SK-N-SH treated with all-trans-retinoic acid at 6 μM for 48 hours (cell line): ENCODE measurements at regions not wholly inside any gene's neighbourhood (a gene's known extent, or its start where the extent isn't known, plus 50 kb on each side); places are given as distances from the start of the nearest gene placed in this dataset.

Experiments used
- ATAC-seq: fragments of 200-7000 bp; cut with Tn5 transposase; 3 replicates; pipeline ENCODE4 v1.9.1; 2020; ENCODE audit warnings: mild to moderate bottlenecking, moderate library complexity
- ARNTL ChIP-seq: fragments of 450-650 bp; formaldehyde crosslinking; IDR thresholded peaks from 2 replicates; pipeline ENCODE4 v1.5.0; 2020; ENCODE audit warnings: low read depth, mild to moderate bottlenecking, moderate library complexity, borderline replicate concordance
- BACH2 ChIP-seq: fragments of 250-450 bp; sonication (Bioruptor Pico); IDR thresholded peaks from 2 replicates; pipeline ENCODE4 v1.9.0; 2021; ENCODE audit warnings: mild to moderate bottlenecking, borderline replicate concordance
- CSDC2 ChIP-seq: fragments of 250-450 bp; sonication (Bioruptor Pico); IDR thresholded peaks from 2 replicates; pipeline ENCODE4 v1.5.0; 2020; ENCODE audit warnings: mild to moderate bottlenecking, moderate library complexity
- ESRRG ChIP-seq: fragments of 250-450 bp; sonication (Bioruptor Pico); IDR thresholded peaks from 2 replicates; pipeline ENCODE4 v1.6.1; 2021; ENCODE audit warnings: mild to moderate bottlenecking
- GLIS3 ChIP-seq: fragments of 250-450 bp; sonication (Bioruptor Pico); IDR thresholded peaks from 2 replicates; pipeline ENCODE4 v1.5.0; 2020; ENCODE audit warnings: mild to moderate bottlenecking, moderate library complexity
- ISL1 ChIP-seq: fragments of 250-450 bp; sonication (Bioruptor Pico); IDR thresholded peaks from 2 replicates; pipeline ENCODE4 v2.1.2; 2022; ENCODE audit warnings: mild to moderate bottlenecking, moderate library complexity
- OSR1 ChIP-seq: fragments of 250-450 bp; sonication (Bioruptor Pico); IDR thresholded peaks from 2 replicates; pipeline ENCODE4 v1.8.0; 2022; ENCODE audit warnings: moderate library complexity, mild to moderate bottlenecking, inconsistent platforms
- PPARA ChIP-seq: fragments of 250-450 bp; sonication (Bioruptor Pico); IDR thresholded peaks from 2 replicates; pipeline ENCODE4 v1.5.0; 2020; ENCODE audit warnings: mild to moderate bottlenecking, borderline replicate concordance
- RARB ChIP-seq: fragments of 250-450 bp; sonication (Bioruptor Pico); IDR thresholded peaks from 2 replicates; pipeline ENCODE4 v1.8.0; 2021; ENCODE audit warnings: mild to moderate bottlenecking, moderate library complexity
- SNAI2 ChIP-seq: fragments of 250-450 bp; sonication (Bioruptor Pico); IDR thresholded peaks from 2 replicates; pipeline ENCODE4 v1.5.0; 2020; ENCODE audit warnings: mild to moderate bottlenecking, moderate library complexity
- TCF4 ChIP-seq: fragments of 250-450 bp; sonication (Bioruptor Pico); IDR thresholded peaks from 2 replicates; pipeline ENCODE4 v1.8.0; 2021; ENCODE audit warnings: mild to moderate bottlenecking, moderate library complexity, borderline replicate concordance
- TOX ChIP-seq: fragments of 250-450 bp; sonication (Bioruptor Pico); IDR thresholded peaks from 2 replicates; pipeline ENCODE4 v1.8.0; 2021; ENCODE audit warnings: mild to moderate bottlenecking, moderate library complexity, borderline replicate concordance
- ZC3H10 ChIP-seq: fragments of 250-450 bp; sonication (Bioruptor Pico); IDR thresholded peaks from 2 replicates; pipeline ENCODE4 v1.5.1; 2021; ENCODE audit warnings: mild to moderate bottlenecking, moderate library complexity
- ZFP3 ChIP-seq: fragments of 250-450 bp; sonication (Bioruptor Pico); IDR thresholded peaks from 2 replicates; pipeline ENCODE4 v1.5.0; 2020; ENCODE audit warnings: mild to moderate bottlenecking, moderate library complexity
- ZFP30 ChIP-seq: fragments of 450-650 bp; formaldehyde crosslinking; IDR thresholded peaks from 2 replicates; pipeline ENCODE4 v1.5.0; 2022; ENCODE audit warnings: mild to moderate bottlenecking, moderate library complexity
- ZNF565 ChIP-seq: fragments of 450-650 bp; formaldehyde crosslinking; conservative IDR thresholded peaks from 2 replicates; pipeline ENCODE4 v1.5.0; 2020; ENCODE audit warnings: low read depth, mild to moderate bottlenecking, moderate library complexity
- ZNF70 ChIP-seq: fragments of 450-650 bp; formaldehyde crosslinking; IDR thresholded peaks from 2 replicates; pipeline ENCODE4 v1.5.0; 2020; ENCODE audit warnings: mild to moderate bottlenecking, moderate library complexity
- ZNF8 ChIP-seq: fragments of 450-650 bp; formaldehyde crosslinking; IDR thresholded peaks from 2 replicates; pipeline ENCODE4 v1.5.0; 2020; ENCODE audit warnings: mild to moderate bottlenecking, moderate library complexity
- TF ChIP-seq, protein P1 (sequence below): fragments of 250-450 bp; sonication (Bioruptor Pico); IDR thresholded peaks from 2 replicates; pipeline ENCODE4 v1.8.0; 2021; ENCODE audit warnings: low read depth, mild to moderate bottlenecking, moderate library complexity, borderline replicate concordance
- TF ChIP-seq, protein P2 (sequence below): fragments of 250-450 bp; sonication (Bioruptor Pico); IDR thresholded peaks from 2 replicates; pipeline ENCODE4 v1.8.0; 2020; ENCODE audit warnings: mild to moderate bottlenecking, moderate library complexity, borderline replicate concordance
- TF ChIP-seq, protein P3 (sequence below): fragments of 250-450 bp; sonication (Bioruptor Pico); IDR thresholded peaks from 2 replicates; pipeline ENCODE4 v1.5.1; 2021; ENCODE audit warnings: mild to moderate bottlenecking, moderate library complexity
- TF ChIP-seq, protein P4 (sequence below): fragments of 250-450 bp; sonication (Bioruptor Pico); IDR thresholded peaks from 2 replicates; pipeline ENCODE4 v1.5.0; 2020; ENCODE audit warnings: mild to moderate bottlenecking, moderate library complexity
- TF ChIP-seq, protein P5 (sequence below): fragments of 250-450 bp; sonication (Bioruptor Pico); IDR thresholded peaks from 2 replicates; pipeline ENCODE4 v1.5.1; 2020; ENCODE audit warnings: low read depth, mild to moderate bottlenecking, moderate library complexity

DNA sequence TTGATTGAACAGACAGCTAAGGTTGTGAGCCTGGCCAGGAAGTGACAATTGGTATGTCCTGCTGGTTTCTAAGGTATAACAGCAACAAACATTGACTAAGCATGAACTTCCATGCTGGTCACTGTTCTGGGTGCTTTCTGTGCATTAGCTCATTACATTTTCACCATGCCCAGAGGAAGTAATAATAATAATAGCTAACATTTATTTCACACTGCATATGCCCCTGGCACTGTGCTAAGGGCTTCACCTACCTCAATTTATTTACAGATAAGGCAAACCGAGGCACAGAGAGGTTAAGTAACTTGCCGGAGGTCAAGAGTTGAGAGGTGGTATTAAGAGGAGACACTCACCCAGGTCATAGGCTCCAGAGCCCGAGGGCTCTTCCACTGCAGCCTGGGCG lies 113.6 kb downstream of the PDCL3 start:
- ATAC-seq = no peak
- TF ChIP-seq ZC3H10 (CRISPR knock-in tag) (no peak), ISL1 (CRISPR knock-in tag) (no peak), ESRRG (CRISPR knock-in tag) (no peak), ZFP3 (no peak), ZNF565 (CRISPR knock-in tag) (no peak), ZFP30 (no peak), TOX (CRISPR knock-in tag) (no peak), TCF4 (no peak), CSDC2 (no peak), ARNTL (CRISPR knock-in tag) (no peak)
- TF ChIP-seq, protein P1, sequence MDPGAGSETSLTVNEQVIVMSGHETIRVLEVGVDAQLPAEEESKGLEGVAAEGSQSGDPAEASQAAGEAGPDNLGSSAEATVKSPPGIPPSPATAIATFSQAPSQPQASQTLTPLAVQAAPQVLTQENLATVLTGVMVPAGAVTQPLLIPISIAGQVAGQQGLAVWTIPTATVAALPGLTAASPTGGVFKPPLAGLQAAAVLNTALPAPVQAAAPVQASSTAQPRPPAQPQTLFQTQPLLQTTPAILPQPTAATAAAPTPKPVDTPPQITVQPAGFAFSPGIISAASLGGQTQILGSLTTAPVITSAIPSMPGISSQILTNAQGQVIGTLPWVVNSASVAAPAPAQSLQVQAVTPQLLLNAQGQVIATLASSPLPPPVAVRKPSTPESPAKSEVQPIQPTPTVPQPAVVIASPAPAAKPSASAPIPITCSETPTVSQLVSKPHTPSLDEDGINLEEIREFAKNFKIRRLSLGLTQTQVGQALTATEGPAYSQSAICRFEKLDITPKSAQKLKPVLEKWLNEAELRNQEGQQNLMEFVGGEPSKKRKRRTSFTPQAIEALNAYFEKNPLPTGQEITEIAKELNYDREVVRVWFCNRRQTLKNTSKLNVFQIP (CRISPR knock-in tag) = no peak
- TF ChIP-seq, protein P2, sequence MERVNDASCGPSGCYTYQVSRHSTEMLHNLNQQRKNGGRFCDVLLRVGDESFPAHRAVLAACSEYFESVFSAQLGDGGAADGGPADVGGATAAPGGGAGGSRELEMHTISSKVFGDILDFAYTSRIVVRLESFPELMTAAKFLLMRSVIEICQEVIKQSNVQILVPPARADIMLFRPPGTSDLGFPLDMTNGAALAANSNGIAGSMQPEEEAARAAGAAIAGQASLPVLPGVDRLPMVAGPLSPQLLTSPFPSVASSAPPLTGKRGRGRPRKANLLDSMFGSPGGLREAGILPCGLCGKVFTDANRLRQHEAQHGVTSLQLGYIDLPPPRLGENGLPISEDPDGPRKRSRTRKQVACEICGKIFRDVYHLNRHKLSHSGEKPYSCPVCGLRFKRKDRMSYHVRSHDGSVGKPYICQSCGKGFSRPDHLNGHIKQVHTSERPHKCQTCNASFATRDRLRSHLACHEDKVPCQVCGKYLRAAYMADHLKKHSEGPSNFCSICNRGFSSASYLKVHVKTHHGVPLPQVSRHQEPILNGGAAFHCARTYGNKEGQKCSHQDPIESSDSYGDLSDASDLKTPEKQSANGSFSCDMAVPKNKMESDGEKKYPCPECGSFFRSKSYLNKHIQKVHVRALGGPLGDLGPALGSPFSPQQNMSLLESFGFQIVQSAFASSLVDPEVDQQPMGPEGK (CRISPR knock-in tag) = no peak

DNA sequence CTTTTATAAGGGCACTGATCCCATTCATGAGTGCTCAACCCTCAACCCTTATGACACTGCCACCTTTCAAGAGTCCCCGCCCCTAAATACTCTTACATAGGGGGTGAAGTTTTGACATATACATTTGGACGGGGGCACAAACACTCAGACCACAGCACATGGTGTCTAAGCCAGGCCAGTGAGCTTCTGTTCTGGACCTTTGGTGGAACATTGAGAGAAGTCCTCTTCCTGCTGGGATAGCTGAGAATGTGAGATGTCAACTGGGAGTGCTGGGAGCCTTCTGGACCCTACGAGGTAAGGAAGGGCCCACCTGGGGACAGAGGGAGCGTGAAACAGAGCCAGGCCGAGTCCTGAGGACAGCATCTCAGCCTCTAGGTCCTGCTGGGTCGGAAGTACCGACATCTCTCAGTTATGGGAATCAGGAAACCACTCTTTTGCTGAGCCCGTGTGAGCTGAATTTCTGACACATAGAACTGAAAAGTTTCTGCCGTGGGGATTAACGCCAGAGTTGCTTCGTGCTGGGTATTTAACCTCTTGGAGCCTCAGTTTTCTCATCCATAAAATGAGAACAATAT lies 114.9 kb downstream of the PDCL3 start:
- ATAC-seq = no peak
- TF ChIP-seq ISL1 (CRISPR knock-in tag) (no peak), ZNF70 (CRISPR knock-in tag) (no peak), ZC3H10 (CRISPR knock-in tag) (no peak), SNAI2 (CRISPR knock-in tag) (no peak), GLIS3 (CRISPR knock-in tag) (no peak), ZFP3 (no peak), OSR1 (no peak), CSDC2 (no peak), ZNF565 (CRISPR knock-in tag) (no peak), PPARA (no peak), ZFP30 (no peak), BACH2 (CRISPR knock-in tag) (no peak), TCF4 (no peak), ZNF8 (CRISPR knock-in tag) (no peak)
- TF ChIP-seq, protein P3, sequence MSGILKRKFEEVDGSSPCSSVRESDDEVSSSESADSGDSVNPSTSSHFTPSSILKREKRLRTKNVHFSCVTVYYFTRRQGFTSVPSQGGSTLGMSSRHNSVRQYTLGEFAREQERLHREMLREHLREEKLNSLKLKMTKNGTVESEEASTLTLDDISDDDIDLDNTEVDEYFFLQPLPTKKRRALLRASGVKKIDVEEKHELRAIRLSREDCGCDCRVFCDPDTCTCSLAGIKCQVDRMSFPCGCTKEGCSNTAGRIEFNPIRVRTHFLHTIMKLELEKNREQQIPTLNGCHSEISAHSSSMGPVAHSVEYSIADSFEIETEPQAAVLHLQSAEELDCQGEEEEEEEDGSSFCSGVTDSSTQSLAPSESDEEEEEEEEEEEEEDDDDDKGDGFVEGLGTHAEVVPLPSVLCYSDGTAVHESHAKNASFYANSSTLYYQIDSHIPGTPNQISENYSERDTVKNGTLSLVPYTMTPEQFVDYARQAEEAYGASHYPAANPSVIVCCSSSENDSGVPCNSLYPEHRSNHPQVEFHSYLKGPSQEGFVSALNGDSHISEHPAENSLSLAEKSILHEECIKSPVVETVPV (CRISPR knock-in tag) = no peak
- TF ChIP-seq, all 23 proteins: peak for 0

DNA sequence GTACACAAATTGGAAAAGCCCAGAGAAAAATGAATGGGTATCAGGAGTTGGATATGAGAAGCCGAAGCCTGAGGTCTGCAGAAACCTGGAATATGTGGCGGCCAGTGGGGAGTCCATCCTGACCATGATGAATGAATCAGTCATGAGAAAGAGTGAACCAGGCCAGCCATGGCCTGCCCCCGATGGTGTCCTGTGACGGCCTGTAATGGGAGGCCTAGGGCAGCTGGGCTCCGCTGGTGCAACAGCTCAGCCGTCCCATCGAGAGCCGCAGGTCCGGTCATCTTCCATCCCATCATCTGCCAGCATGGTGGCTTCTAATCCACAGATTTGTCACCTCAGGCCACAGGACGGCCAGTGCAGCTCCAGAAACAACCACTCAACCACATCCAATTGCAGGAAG lies 116.4 kb downstream of the PDCL3 start:
- ATAC-seq = no peak
- TF ChIP-seq ISL1 (CRISPR knock-in tag) (no peak), ESRRG (CRISPR knock-in tag) (no peak)

DNA sequence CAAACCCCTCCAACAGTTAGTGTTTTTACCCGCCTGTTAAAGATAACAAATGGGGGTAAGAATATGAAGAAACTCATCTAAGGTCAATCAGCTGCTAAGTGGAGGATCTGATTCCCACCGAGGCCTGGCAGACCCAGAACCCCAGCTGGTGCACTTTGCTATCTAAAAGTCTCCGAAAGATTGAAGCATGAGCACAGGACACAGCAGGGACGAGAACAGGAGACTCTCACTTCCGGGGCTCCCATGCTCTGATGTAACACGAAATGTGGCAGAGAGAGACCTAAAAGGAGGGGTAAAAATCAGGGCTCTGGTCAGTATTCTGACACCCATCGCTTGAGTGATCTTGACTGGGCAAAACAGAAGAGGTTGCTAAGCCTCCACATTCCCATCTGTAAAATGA lies 119.7 kb downstream of the PDCL3 start:
- no peak for ATAC-seq
- TF ChIP-seq, protein P2 (CRISPR knock-in tag) = no peak
- TF ChIP-seq GLIS3 (CRISPR knock-in tag) = no peak
- TF ChIP-seq ZFP30 = no peak
- no peak for TF ChIP-seq SNAI2 (CRISPR knock-in tag)
- TF ChIP-seq, protein P4, sequence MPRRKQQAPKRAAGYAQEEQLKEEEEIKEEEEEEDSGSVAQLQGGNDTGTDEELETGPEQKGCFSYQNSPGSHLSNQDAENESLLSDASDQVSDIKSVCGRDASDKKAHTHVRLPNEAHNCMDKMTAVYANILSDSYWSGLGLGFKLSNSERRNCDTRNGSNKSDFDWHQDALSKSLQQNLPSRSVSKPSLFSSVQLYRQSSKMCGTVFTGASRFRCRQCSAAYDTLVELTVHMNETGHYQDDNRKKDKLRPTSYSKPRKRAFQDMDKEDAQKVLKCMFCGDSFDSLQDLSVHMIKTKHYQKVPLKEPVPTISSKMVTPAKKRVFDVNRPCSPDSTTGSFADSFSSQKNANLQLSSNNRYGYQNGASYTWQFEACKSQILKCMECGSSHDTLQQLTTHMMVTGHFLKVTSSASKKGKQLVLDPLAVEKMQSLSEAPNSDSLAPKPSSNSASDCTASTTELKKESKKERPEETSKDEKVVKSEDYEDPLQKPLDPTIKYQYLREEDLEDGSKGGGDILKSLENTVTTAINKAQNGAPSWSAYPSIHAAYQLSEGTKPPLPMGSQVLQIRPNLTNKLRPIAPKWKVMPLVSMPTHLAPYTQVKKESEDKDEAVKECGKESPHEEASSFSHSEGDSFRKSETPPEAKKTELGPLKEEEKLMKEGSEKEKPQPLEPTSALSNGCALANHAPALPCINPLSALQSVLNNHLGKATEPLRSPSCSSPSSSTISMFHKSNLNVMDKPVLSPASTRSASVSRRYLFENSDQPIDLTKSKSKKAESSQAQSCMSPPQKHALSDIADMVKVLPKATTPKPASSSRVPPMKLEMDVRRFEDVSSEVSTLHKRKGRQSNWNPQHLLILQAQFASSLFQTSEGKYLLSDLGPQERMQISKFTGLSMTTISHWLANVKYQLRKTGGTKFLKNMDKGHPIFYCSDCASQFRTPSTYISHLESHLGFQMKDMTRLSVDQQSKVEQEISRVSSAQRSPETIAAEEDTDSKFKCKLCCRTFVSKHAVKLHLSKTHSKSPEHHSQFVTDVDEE (CRISPR knock-in tag) = no peak
- no peak for TF ChIP-seq ZNF70 (CRISPR knock-in tag)
- no peak for TF ChIP-seq TOX (CRISPR knock-in tag)
- TF ChIP-seq, protein P5, sequence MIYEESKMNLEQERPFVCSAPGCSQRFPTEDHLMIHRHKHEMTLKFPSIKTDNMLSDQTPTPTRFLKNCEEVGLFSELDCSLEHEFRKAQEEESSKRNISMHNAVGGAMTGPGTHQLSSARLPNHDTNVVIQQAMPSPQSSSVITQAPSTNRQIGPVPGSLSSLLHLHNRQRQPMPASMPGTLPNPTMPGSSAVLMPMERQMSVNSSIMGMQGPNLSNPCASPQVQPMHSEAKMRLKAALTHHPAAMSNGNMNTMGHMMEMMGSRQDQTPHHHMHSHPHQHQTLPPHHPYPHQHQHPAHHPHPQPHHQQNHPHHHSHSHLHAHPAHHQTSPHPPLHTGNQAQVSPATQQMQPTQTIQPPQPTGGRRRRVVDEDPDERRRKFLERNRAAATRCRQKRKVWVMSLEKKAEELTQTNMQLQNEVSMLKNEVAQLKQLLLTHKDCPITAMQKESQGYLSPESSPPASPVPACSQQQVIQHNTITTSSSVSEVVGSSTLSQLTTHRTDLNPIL (CRISPR knock-in tag) = no peak
- TF ChIP-seq ZFP3 = no peak
- TF ChIP-seq ZNF8 (CRISPR knock-in tag) = no peak
- TF ChIP-seq, protein P3 (CRISPR knock-in tag) = no peak
- TF ChIP-seq ISL1 (CRISPR knock-in tag) = no peak
- TF ChIP-seq BACH2 (CRISPR knock-in tag) = no peak
- no peak for TF ChIP-seq RARB (CRISPR knock-in tag)
